ENCODE measurements at regions not wholly inside any gene's neighbourhood (a gene's known extent, or its start where the extent isn't known, plus 50 kb on each side); places are given as distances from the start of the nearest gene placed in this dataset.

GRCh38 chr4:144442713-144443112, 203.2 kb upstream of the HHIP start:
- H2BK5ac ChIP-seq (ENCODE audit: low read length), result no peak overlapping the region
- no peaks in the 10 kb centered on the region for H3K36me3 ChIP-seq (replicated peaks in 1 of 2; ENCODE audit: control insufficient read depth in 2 of 2, insufficient read depth in 2 of 2, low read length in 2 of 2)
- no peaks in the 10 kb centered on the region for H3K9me3 ChIP-seq (replicated peaks in 1 of 2; ENCODE audit: control insufficient read depth in 2 of 2, insufficient read depth in 1 of 2, low read depth in 1 of 2, low read length in 2 of 2)
- whole genome bisulfite sequencing, 2 donors (ENCODE audit: extremely low coverage in 2 of 2, insufficient read length in 2 of 2, insufficient replicate concordance in 1 of 2), result no CpG with 5 or more reads among the region's 3 CpGs
- H3K27me3 ChIP-seq (ENCODE audit: control insufficient read depth in 3 of 3, insufficient read depth in 3 of 3, low read depth in 1 of 3, low read length in 3 of 3), result no peaks in the 10 kb centered on the region
- H3K4me3 ChIP-seq (ENCODE audit: low read length in 2 of 2), result no peak overlapping the region
- H2AFZ ChIP-seq (ENCODE audit: low read length), result no peak overlapping the region
- H2BK15ac ChIP-seq (ENCODE audit: low read length), result no peak overlapping the region
- H2BK12ac ChIP-seq (ENCODE audit: low read length), result no peak overlapping the region
- H3K14ac ChIP-seq (ENCODE audit: low read length), result no peak overlapping the region
- no peak overlapping the region for H3K9ac ChIP-seq (ENCODE audit: low read depth, low read length, poor library complexity)
- no peak overlapping the region for H4K91ac ChIP-seq (ENCODE audit: low read depth, low read length, poor library complexity)
- no peak overlapping the region for H2AK5ac ChIP-seq (ENCODE audit: low read depth, low read length)
- no peak overlapping the region for H4K8ac ChIP-seq (ENCODE audit: low read depth, low read length)
- no peak for DNase-seq (ENCODE audit: low spot score)
- no peak overlapping the region for H3K27ac ChIP-seq (replicated peaks; ENCODE audit: low read length)
- H3K4me1 ChIP-seq (ENCODE audit: control insufficient read depth in 2 of 2, insufficient read depth in 1 of 2, low read depth in 1 of 2, low read length in 2 of 2), result peaks cover 0 to 3% of the 10 kb centered on the region in 2 donors
- no peak overlapping the region for H3K4ac ChIP-seq (ENCODE audit: low read length)
- H3K23ac ChIP-seq (ENCODE audit: low read depth, low read length, poor library complexity), result no peak overlapping the region
- no peak overlapping the region for H3K4me2 ChIP-seq (ENCODE audit: insufficient read depth, low read length, poor library complexity, severe bottlenecking)
- no peaks in the 10 kb centered on the region for H3K79me1 ChIP-seq (ENCODE audit: low read depth, low read length)
- no peak overlapping the region for H2BK120ac ChIP-seq (ENCODE audit: low read depth, low read length)
- peak overlapping the region; percentile 27 for H3K18ac ChIP-seq (ENCODE audit: low read length)

DNA sequence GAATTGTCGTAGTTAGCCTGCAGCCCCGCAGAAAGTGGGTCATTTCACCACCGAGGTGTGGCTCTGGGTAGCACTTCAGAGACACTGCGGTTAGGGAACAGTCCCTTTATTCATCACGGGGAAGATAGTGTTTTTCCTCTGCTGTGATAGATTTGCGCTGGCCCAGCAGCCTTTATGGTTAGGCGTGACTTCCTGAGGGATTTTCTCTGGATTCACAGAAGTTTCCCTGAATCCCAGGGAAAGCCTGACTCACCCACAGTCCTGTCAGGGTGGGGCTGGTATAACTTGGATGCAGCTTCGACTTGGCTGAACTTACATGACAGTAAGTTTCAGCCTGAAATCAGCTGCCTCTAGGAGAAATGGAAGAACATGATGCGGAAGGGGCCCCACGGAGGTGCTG, 196.3 kb upstream of the HHIP start:
- H3K4me3 ChIP-seq (ENCODE audit: low read length in 2 of 2), result no peak overlapping the region
- no peak overlapping the region for H2AFZ ChIP-seq (ENCODE audit: low read length)
- no CpG with 5 or more reads among the region's 10 CpGs for WGBS, 2 donors (ENCODE audit: extremely low coverage in 2 of 2, insufficient read length in 2 of 2, insufficient replicate concordance in 1 of 2)
- no peak overlapping the region for H2BK120ac ChIP-seq (ENCODE audit: low read depth, low read length)
- no peak overlapping the region for H2BK12ac ChIP-seq (ENCODE audit: low read length)
- no peak overlapping the region for H4K8ac ChIP-seq (ENCODE audit: low read depth, low read length)
- H2AK5ac ChIP-seq (ENCODE audit: low read depth, low read length), result no peak overlapping the region
- H3K9me3 ChIP-seq (replicated peaks in 1 of 2; ENCODE audit: control insufficient read depth in 2 of 2, insufficient read depth in 1 of 2, low read depth in 1 of 2, low read length in 2 of 2), result no peaks in the 10 kb centered on the region
- H3K4me1 ChIP-seq (ENCODE audit: control insufficient read depth in 2 of 2, insufficient read depth in 1 of 2, low read depth in 1 of 2, low read length in 2 of 2), result no peaks in the 10 kb centered on the region
- no peak overlapping the region for H4K91ac ChIP-seq (ENCODE audit: low read depth, low read length, poor library complexity)
- no peaks in the 10 kb centered on the region for H3K27me3 ChIP-seq (ENCODE audit: control insufficient read depth in 3 of 3, insufficient read depth in 3 of 3, low read depth in 1 of 3, low read length in 3 of 3)
- H3K18ac ChIP-seq (ENCODE audit: low read length), result no peak overlapping the region
- no peak overlapping the region for H3K14ac ChIP-seq (ENCODE audit: low read length)
- H3K36me3 ChIP-seq (replicated peaks in 1 of 2; ENCODE audit: control insufficient read depth in 2 of 2, insufficient read depth in 2 of 2, low read length in 2 of 2), result no peaks in the 10 kb centered on the region
- no peak for DNase-seq (ENCODE audit: low spot score)
- no peak overlapping the region for H3K27ac ChIP-seq (replicated peaks; ENCODE audit: low read length)
- H3K4ac ChIP-seq (ENCODE audit: low read length), result no peak overlapping the region
- no peak overlapping the region for H3K9ac ChIP-seq (ENCODE audit: low read depth, low read length, poor library complexity)
- H3K23ac ChIP-seq (ENCODE audit: low read depth, low read length, poor library complexity), result no peak overlapping the region
- H2BK5ac ChIP-seq (ENCODE audit: low read length), result no peak overlapping the region
- no peaks in the 10 kb centered on the region for H3K79me1 ChIP-seq (ENCODE audit: low read depth, low read length)
- H2BK15ac ChIP-seq (ENCODE audit: low read length), result no peak overlapping the region
- no peak overlapping the region for H3K4me2 ChIP-seq (ENCODE audit: insufficient read depth, low read length, poor library complexity, severe bottlenecking)

- Histone ChIP-seq H3K4ac (ENCODE audit: low read length) (no peak overlapping the region), H3K4me2 (ENCODE audit: insufficient read depth, low read length, poor library complexity, severe bottlenecking) (no peak overlapping the region), H4K91ac (ENCODE audit: low read depth, low read length, poor library complexity) (no peak overlapping the region), H3K79me1 (ENCODE audit: low read depth, low read length) (no peaks in the 10 kb centered on the region), H3K4me1 (ENCODE audit: control insufficient read depth in 2 of 2, insufficient read depth in 1 of 2, low read depth in 1 of 2, low read length in 2 of 2) (no peaks in the 10 kb centered on the region), H2BK12ac (ENCODE audit: low read length) (no peak overlapping the region), H2BK5ac (ENCODE audit: low read length) (no peak overlapping the region), H3K27ac (replicated peaks; ENCODE audit: low read length) (no peak overlapping the region), H3K27me3 (ENCODE audit: control insufficient read depth in 3 of 3, insufficient read depth in 3 of 3, low read depth in 1 of 3, low read length in 3 of 3) (no peaks in the 10 kb centered on the region), H4K8ac (ENCODE audit: low read depth, low read length) (no peak overlapping the region), H3K23ac (ENCODE audit: low read depth, low read length, poor library complexity) (no peak overlapping the region), H3K4me3 (ENCODE audit: low read length in 2 of 2) (no peak overlapping the region), H3K18ac (ENCODE audit: low read length) (no peak overlapping the region), H3K9ac (ENCODE audit: low read depth, low read length, poor library complexity) (no peak overlapping the region), H2BK15ac (ENCODE audit: low read length) (no peak overlapping the region), H2BK120ac (ENCODE audit: low read depth, low read length) (no peak overlapping the region), H3K9me3 (replicated peaks in 1 of 2; ENCODE audit: control insufficient read depth in 2 of 2, insufficient read depth in 1 of 2, low read depth in 1 of 2, low read length in 2 of 2) (no peaks in the 10 kb centered on the region), H3K14ac (ENCODE audit: low read length) (no peak overlapping the region), H2AK5ac (ENCODE audit: low read depth, low read length) (no peak overlapping the region), H2AFZ (ENCODE audit: low read length) (no peak overlapping the region), H3K36me3 (replicated peaks in 1 of 2; ENCODE audit: control insufficient read depth in 2 of 2, insufficient read depth in 2 of 2, low read length in 2 of 2) (no peaks in the 10 kb centered on the region)
- DNase-seq (ENCODE audit: low spot score), result no peak
- no CpG with 5 or more reads among the region's 2 CpGs for WGBS, 2 donors (ENCODE audit: extremely low coverage in 2 of 2, insufficient read length in 2 of 2, insufficient replicate concordance in 1 of 2)
These were observed 195.4 kb upstream of the HHIP start for GRCh38 chr4:144450526-144450925.

GRCh38 chr4:144451766-144452450, 194.0 kb upstream of the HHIP start:
- no peak overlapping the region for H3K14ac ChIP-seq (ENCODE audit: low read length)
- H2AFZ ChIP-seq (ENCODE audit: low read length), result no peak overlapping the region
- H3K36me3 ChIP-seq (replicated peaks in 1 of 2; ENCODE audit: control insufficient read depth in 2 of 2, insufficient read depth in 2 of 2, low read length in 2 of 2), result no peaks in the 10 kb centered on the region
- no peak overlapping the region for H3K4ac ChIP-seq (ENCODE audit: low read length)
- no peak overlapping the region for H2AK5ac ChIP-seq (ENCODE audit: low read depth, low read length)
- no peak overlapping the region for H4K91ac ChIP-seq (ENCODE audit: low read depth, low read length, poor library complexity)
- DNase-seq (ENCODE audit: low spot score), result no peak
- no peak overlapping the region for H3K4me3 ChIP-seq (ENCODE audit: low read length in 2 of 2)
- no peaks in the 10 kb centered on the region for H3K27me3 ChIP-seq (ENCODE audit: control insufficient read depth in 3 of 3, insufficient read depth in 3 of 3, low read depth in 1 of 3, low read length in 3 of 3)
- no peak overlapping the region for H3K4me2 ChIP-seq (ENCODE audit: insufficient read depth, low read length, poor library complexity, severe bottlenecking)
- H3K4me1 ChIP-seq (ENCODE audit: control insufficient read depth in 2 of 2, insufficient read depth in 1 of 2, low read depth in 1 of 2, low read length in 2 of 2), result no peaks in the 10 kb centered on the region
- no peak overlapping the region for H2BK12ac ChIP-seq (ENCODE audit: low read length)
- no CpG with 5 or more reads among the region's 3 CpGs for WGBS, 2 donors (ENCODE audit: extremely low coverage in 2 of 2, insufficient read length in 2 of 2, insufficient replicate concordance in 1 of 2)
- H2BK15ac ChIP-seq (ENCODE audit: low read length), result no peak overlapping the region
- H3K79me1 ChIP-seq (ENCODE audit: low read depth, low read length), result no peaks in the 10 kb centered on the region
- H3K27ac ChIP-seq (replicated peaks; ENCODE audit: low read length), result no peak overlapping the region
- no peaks in the 10 kb centered on the region for H3K9me3 ChIP-seq (replicated peaks in 1 of 2; ENCODE audit: control insufficient read depth in 2 of 2, insufficient read depth in 1 of 2, low read depth in 1 of 2, low read length in 2 of 2)
- no peak overlapping the region for H3K9ac ChIP-seq (ENCODE audit: low read depth, low read length, poor library complexity)
- H3K23ac ChIP-seq (ENCODE audit: low read depth, low read length, poor library complexity), result no peak overlapping the region
- no peak overlapping the region for H4K8ac ChIP-seq (ENCODE audit: low read depth, low read length)
- no peak overlapping the region for H2BK120ac ChIP-seq (ENCODE audit: low read depth, low read length)
- H2BK5ac ChIP-seq (ENCODE audit: low read length), result no peak overlapping the region
- H3K18ac ChIP-seq (ENCODE audit: low read length), result no peak overlapping the region
